Stimulated activated CD8-positive, alpha-beta memory T cell treated with anti-CD3 and anti-CD28 coated beads, Interleukin-2, amount 100 ng/mL, for 1 hour (primary cell): ENCODE measurements at regions not wholly inside any gene's neighbourhood (a gene's known extent, or its start where the extent isn't known, plus 50 kb on each side); places are given as distances from the start of the nearest gene placed in this dataset.
"Not testable (repeated sequence)": the region's sequence is repeated elsewhere in the genome, so short reads cannot be mapped to it uniquely, and the experiment has no call there.

Experiments used
- DNase-seq, 2 donors: peaks; one replicate each; pipeline ENCODE4 v3.0.0-alpha.2; 2020; ENCODE audit warnings: low read depth in 2 of 2

DNA sequence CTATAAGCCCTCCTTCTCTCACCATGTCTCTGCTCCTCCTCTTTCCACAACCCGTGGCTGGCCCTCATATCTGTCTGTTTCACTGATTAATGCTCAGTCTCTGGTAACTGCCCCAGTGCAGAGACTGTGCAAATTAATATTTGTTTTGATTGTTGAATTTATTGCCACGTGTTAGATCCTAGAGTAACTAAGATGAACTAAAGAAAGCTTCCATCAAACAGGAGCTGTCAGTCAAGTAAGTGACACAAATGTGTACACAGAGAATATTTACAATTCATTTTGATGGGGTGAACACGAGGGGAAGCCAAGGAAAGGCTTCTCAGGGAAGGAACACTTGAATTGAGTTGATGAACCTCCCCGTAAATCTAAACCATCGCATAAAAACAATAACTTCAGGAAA is 182.5 kb downstream of the BAMBI start:
- no peak for DNase-seq

GRCh38 chr10:28862219-28862618 is 184.9 kb downstream of the BAMBI start:
- DNase-seq = no peak

- no peak for DNase-seq
These were observed 192.4 kb downstream of the BAMBI start for GRCh38 chr10:28869606-28870201.

DNA sequence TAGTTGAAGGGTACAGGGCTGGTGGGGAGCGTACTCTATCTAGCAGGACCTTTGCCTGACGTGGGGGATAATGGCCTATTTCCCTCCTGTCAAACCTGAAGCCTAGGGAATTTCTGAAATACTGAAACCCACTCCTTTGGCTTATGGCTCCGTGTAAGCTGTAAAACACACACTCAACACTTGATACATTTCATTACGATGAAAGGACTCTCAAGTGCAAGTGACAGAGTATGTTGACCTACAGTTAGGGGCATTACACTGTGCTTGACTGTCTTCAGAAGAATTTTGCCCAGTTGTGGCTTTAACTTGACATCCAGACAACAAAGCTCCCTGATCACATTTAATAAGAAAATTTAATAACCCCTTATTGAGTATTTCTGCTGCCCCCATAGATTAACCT is 194.3 kb downstream of the BAMBI start:
- no peak for DNase-seq

DNA sequence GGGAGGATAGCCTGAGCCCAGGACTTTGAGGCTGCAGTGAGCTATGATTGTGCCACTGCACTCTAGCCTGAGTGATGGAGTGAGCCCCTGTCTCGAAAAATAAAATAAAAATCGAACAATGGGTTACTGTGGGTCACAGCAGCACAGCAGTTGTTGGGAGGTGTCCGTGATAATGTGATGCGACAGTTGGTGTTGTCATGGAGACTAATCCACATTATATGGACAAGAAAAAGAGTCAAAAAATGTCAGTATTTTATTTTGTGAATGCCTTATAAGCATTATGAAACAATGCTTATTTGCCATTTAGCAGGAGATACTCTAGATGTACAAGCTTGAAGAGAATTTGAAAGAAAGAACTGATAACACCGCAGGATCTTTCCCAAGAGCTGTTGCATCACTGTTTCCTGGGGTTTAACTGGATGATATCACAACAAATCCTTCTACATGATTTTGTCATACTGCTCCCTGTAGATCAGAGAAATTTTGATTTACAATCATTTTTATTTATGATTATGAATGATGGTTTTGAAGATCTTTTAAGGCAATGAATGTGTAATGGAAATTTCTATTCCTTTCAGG is 195.4 kb downstream of the BAMBI start:
- DNase-seq = no peak

DNA sequence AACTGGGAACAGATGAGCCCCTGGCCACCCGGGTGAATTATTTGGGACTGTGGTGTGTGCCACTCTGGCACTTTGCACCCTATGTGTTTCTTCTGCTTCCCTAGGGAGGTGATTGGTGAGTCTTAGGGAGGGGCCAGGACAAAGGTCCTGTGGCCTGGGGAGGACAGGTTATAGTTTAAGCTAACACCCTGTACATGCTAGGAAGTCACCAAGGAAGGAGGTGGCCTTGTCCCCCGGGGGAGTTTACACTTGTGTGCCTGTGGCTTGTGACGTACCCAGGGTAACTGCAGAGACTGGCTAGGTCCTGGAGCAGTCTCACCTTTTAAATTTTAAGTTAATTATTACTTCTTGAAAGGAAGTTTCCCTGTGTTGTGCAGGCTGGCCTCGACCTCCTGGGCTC is 196.2 kb downstream of the BAMBI start:
- no peak for DNase-seq

DNA sequence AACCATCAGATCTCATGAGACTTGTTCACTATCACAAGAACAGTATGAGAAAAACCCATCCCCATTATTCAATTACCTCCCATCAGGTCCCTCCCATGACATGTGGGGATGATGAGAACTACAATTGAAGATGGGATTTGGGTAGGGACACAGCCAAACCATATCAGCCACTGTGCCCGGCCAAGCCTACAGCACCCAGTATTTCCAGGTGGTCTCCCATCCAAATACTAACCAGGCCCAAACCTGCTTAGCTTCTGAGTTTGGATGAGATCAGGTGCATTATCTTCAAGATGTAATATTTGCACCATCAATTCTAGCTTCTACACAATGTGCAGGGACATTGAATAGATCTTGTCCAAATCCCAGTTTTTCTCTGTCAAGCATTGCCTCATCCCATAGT is 196.9 kb downstream of the BAMBI start:
- no peak for DNase-seq

- no peak for DNase-seq
These were observed 198.3 kb downstream of the BAMBI start for GRCh38 chr10:28875549-28876081.

- DNase-seq = no peak
These were observed 201.1 kb downstream of the BAMBI start for GRCh38 chr10:28878236-28878970.

DNA sequence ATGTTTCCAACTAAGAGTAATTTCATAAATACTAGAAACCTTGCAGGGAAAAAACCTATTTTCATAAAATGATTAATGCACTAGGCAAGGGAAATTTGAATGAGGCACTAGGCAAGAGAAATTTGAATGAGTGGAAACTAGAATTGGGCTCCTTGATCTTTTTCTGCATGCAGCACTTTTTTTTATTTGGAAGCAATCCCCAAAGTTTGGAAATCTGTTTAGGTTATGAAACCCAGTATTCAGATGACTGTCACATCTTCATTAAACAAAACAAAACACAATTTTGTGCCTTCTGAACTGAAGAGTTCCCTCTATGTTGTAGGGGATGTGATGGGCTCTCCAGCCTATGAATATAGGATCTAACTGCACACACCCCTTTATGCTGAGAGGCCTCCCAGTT is 201.9 kb downstream of the BAMBI start:
- DNase-seq = no peak

DNA sequence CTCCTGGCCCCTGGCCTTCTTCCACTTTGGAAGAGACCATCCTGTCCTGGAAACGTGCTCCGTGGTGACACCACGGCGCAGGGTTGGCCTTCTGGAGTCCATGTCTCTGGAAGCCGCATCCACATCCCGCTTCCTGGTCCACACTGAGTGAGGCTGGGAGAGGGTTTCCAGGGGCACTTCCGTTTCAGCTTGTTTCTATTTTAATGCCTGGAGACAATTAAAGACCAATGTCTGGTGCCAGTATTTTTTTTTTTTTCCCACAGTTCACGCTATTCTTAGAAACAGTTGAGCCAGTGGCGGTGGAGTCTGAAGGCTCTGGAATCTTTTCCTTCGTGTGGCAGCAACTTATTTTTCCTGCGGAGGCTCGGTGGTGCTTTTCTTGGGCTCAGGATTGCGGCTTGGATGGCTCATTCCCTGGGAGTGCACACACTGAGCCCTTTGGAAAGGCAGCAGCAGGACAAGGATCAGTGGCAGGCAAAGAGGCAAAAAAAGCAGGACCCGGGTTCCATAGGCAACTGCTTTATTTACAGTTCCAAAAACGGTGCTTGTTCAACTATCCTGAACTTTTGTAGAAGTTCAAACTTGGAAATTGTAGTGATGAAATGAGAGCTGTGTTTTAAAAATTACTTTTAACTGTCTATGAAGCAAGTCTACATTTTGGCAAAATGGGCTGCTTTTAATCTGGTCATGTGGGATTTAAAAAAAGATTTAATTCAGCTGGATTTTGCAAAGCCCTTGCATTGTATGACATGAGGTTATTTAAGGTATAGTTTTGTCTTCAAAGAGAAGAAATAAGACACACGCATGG is 202.8 kb downstream of the BAMBI start:
- DNase-seq = no peak

DNA sequence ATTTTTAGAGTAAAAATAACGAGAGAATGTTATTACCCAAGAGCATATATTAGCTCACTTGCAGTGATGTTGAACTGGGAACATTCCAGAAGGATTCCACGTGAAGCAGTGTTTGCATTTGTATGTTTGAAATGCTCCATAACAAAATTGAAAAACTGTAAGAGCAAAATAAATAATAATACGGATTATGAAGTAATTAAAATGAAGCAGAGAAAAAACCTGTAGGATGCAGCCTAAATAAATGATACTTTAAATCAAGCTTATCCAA is 203.3 kb downstream of the BAMBI start:
- no peak for DNase-seq

GRCh38 chr10:28881171-28881882 is 204.0 kb downstream of the BAMBI start:
- no peak for DNase-seq

- no peak for DNase-seq
These were observed 206.6 kb downstream of the BAMBI start for GRCh38 chr10:28883741-28884423.

- no peak for DNase-seq
These were observed 213.0 kb downstream of the BAMBI start for GRCh38 chr10:28890121-28890950.

GRCh38 chr10:28891058-28891713 is 213.9 kb downstream of the BAMBI start:
- DNase-seq = no peak

- DNase-seq = no peak
These were observed 215.7 kb downstream of the BAMBI start for GRCh38 chr10:28892818-28893547.

GRCh38 chr10:28894146-28894545 is 216.8 kb downstream of the BAMBI start:
- no peak for DNase-seq

GRCh38 chr10:28895671-28896070 is 218.3 kb downstream of the BAMBI start:
- not testable (repeated sequence) for DNase-seq
